ENCODE measurements at regions not wholly inside any gene's neighbourhood (a gene's known extent, or its start where the extent isn't known, plus 50 kb on each side); places are given as distances from the start of the nearest gene placed in this dataset.

DNA sequence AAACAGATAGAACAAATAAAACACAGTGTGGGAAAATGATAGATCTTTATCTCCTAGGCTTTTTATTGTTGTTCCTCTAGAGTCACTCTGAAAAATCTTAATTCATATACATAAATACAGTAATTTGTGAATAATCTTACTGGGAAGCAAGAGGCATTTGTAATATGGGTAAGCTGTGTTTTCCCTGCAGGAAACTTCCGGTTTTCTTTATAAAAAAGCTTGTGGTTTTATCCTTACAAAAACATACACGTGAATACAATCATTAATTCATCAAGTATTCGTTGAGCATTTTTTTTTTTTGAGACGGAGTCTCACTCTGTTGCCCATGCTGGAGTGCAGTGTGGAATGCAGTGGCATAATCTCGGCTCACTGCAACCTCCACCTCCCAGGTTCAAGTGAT lies 1312.8 kb upstream of the ZEB2 start:
- Histone ChIP-seq H3K9ac (ENCODE audit: extremely low read depth, insufficient read length, low read length) (no peak overlapping the region), H4K20me1 (ENCODE audit: control insufficient read depth, insufficient read depth, insufficient read length) (no peaks in the 10 kb centered on the region), H3K79me1 (ENCODE audit: insufficient read depth, low read depth, low read length, poor library complexity, severe bottlenecking) (no peaks in the 10 kb centered on the region), H3K9me3 (ENCODE audit: control insufficient read depth, low read depth, low read length) (no peaks in the 10 kb centered on the region), H3K23ac (ENCODE audit: insufficient read length, low read depth, low read length) (no peak overlapping the region), H3K27me3 (ENCODE audit: insufficient read depth, low read length) (no peaks in the 10 kb centered on the region), H2BK20ac (ENCODE audit: low read depth, low read length, poor library complexity, severe bottlenecking) (no peak overlapping the region), H3K4me2 (ENCODE audit: insufficient read depth, insufficient read length, low read length) (no peak overlapping the region), H3T11ph (ENCODE audit: low read length) (no peak overlapping the region), H2BK5ac (ENCODE audit: insufficient read length, low read length) (no peak overlapping the region), H2BK15ac (ENCODE audit: low read depth, low read length) (no peak overlapping the region), H2AK5ac (ENCODE audit: insufficient read length, low read length) (no peak overlapping the region), H2BK12ac (ENCODE audit: insufficient read length, low read depth, low read length) (no peak overlapping the region), H3K18ac (ENCODE audit: insufficient read length, low read depth, low read length) (no peak overlapping the region), H4K8ac (replicated peaks; ENCODE audit: insufficient read length, low read depth, low read length) (no peak overlapping the region), H4K91ac (ENCODE audit: insufficient read length, low read depth, low read length) (no peak overlapping the region), H2AFZ (ENCODE audit: low read length) (no peak overlapping the region), H3K27ac (ENCODE audit: insufficient read length, low read depth, low read length) (no peak overlapping the region), H2BK120ac (ENCODE audit: low read depth, low read length, poor library complexity, severe bottlenecking) (no peak overlapping the region), H4K5ac (ENCODE audit: insufficient read length, low read depth, low read length) (no peak overlapping the region), H3K23me2 (ENCODE audit: insufficient read length, low read depth, low read length, poor library complexity, severe bottlenecking) (no peaks in the 10 kb centered on the region), H3K79me2 (ENCODE audit: insufficient read depth, low read length) (no peaks in the 10 kb centered on the region), H3K56ac (ENCODE audit: insufficient read length, low read depth, low read length) (no peak overlapping the region), H3K14ac (ENCODE audit: insufficient read depth, low read length) (no peak overlapping the region), H3K4ac (ENCODE audit: low read depth, low read length) (no peak overlapping the region), H3K4me1 (ENCODE audit: insufficient read depth, low read length) (no peaks in the 10 kb centered on the region)
- Mint-ChIP-seq H3K27me3 (ENCODE audit: low read depth) (no peaks in the 10 kb centered on the region), H3K4me1 (no peaks in the 10 kb centered on the region), H3K4me3 (no peak overlapping the region), H3K36me3 (ENCODE audit: insufficient read depth in 1 of 3, low read depth in 3 of 3) (no peaks in the 10 kb centered on the region), H3K9me3 (no peaks in the 10 kb centered on the region), H3K27ac (no peak overlapping the region)
- no peak for DNase-seq
- WGBS (ENCODE audit: extremely low coverage, insufficient read length, low lambda C conversion rate) = no CpG with 5 or more reads among the region's 5 CpGs
- TF ChIP-seq, protein P1, sequence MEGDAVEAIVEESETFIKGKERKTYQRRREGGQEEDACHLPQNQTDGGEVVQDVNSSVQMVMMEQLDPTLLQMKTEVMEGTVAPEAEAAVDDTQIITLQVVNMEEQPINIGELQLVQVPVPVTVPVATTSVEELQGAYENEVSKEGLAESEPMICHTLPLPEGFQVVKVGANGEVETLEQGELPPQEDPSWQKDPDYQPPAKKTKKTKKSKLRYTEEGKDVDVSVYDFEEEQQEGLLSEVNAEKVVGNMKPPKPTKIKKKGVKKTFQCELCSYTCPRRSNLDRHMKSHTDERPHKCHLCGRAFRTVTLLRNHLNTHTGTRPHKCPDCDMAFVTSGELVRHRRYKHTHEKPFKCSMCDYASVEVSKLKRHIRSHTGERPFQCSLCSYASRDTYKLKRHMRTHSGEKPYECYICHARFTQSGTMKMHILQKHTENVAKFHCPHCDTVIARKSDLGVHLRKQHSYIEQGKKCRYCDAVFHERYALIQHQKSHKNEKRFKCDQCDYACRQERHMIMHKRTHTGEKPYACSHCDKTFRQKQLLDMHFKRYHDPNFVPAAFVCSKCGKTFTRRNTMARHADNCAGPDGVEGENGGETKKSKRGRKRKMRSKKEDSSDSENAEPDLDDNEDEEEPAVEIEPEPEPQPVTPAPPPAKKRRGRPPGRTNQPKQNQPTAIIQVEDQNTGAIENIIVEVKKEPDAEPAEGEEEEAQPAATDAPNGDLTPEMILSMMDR (conservative IDR thresholded peaks at IDR 0.05) = no peak
